EL (cell line): ENCODE measurements at regions not wholly inside any gene's neighbourhood (a gene's known extent, or its start where the extent isn't known, plus 50 kb on each side); places are given as distances from the start of the nearest gene placed in this dataset.

Source experiments
- DNase-seq: peaks from one replicate; pipeline ENCODE4 v3.0.0-alpha.2; 2016

- DNase-seq: no peak
Measured at GRCh38 chr22:22144858-22145257, 99.7 kb upstream of the VPREB1 start.

GRCh38 chr22:22143448-22143847 is 101.1 kb upstream of the VPREB1 start:
- DNase-seq: no peak

GRCh38 chr22:22142661-22143060 is 101.9 kb upstream of the VPREB1 start:
- DNase-seq: no peak

GRCh38 chr22:22141771-22142591 is 102.6 kb upstream of the VPREB1 start:
- no peak for DNase-seq

- no peak for DNase-seq
Measured at GRCh38 chr22:22141031-22141430, 103.6 kb upstream of the VPREB1 start.

GRCh38 chr22:22139364-22139763 is 105.2 kb upstream of the VPREB1 start:
- DNase-seq: no peak

- DNase-seq: no peak
Measured at GRCh38 chr22:22138915-22139314, 105.7 kb upstream of the VPREB1 start.

- no peak for DNase-seq
Measured at GRCh38 chr22:22137891-22138290, 106.7 kb upstream of the VPREB1 start.

- DNase-seq: no peak
Measured at GRCh38 chr22:22133910-22134309, 110.7 kb upstream of the VPREB1 start.

- no peak for DNase-seq
Measured at GRCh38 chr22:22130953-22131608, 113.5 kb upstream of the VPREB1 start.

GRCh38 chr22:22129387-22129786 is 115.2 kb upstream of the VPREB1 start:
- DNase-seq: no peak

GRCh38 chr22:22128440-22128839 is 116.1 kb upstream of the VPREB1 start:
- no peak for DNase-seq

- no peak for DNase-seq
Measured at GRCh38 chr22:22127100-22127499, 117.5 kb upstream of the VPREB1 start.

- DNase-seq: no peak
Measured at GRCh38 chr22:22125579-22126468, 118.8 kb upstream of the VPREB1 start.

GRCh38 chr22:22125028-22125578 is 119.5 kb upstream of the VPREB1 start:
- DNase-seq: no peak

- no peak for DNase-seq
Measured at GRCh38 chr22:22124374-22124773, 120.2 kb upstream of the VPREB1 start.

GRCh38 chr22:22123960-22124278 is 120.7 kb upstream of the VPREB1 start:
- DNase-seq: no peak

- DNase-seq: no peak
Measured at GRCh38 chr22:22123118-22123959, 121.2 kb upstream of the VPREB1 start.

GRCh38 chr22:22122348-22123117 is 122.1 kb upstream of the VPREB1 start:
- no peak for DNase-seq

- DNase-seq: no peak
Measured at GRCh38 chr22:22121445-22121844, 123.1 kb upstream of the VPREB1 start.

- DNase-seq: no peak
Measured at GRCh38 chr22:22120160-22120559, 124.4 kb upstream of the VPREB1 start.

- no peak for DNase-seq
Measured at GRCh38 chr22:22118987-22119386, 125.6 kb upstream of the VPREB1 start.
